ENCODE measurements at regions not wholly inside any gene's neighbourhood (a gene's known extent, or its start where the extent isn't known, plus 50 kb on each side); places are given as distances from the start of the nearest gene placed in this dataset.

DNA sequence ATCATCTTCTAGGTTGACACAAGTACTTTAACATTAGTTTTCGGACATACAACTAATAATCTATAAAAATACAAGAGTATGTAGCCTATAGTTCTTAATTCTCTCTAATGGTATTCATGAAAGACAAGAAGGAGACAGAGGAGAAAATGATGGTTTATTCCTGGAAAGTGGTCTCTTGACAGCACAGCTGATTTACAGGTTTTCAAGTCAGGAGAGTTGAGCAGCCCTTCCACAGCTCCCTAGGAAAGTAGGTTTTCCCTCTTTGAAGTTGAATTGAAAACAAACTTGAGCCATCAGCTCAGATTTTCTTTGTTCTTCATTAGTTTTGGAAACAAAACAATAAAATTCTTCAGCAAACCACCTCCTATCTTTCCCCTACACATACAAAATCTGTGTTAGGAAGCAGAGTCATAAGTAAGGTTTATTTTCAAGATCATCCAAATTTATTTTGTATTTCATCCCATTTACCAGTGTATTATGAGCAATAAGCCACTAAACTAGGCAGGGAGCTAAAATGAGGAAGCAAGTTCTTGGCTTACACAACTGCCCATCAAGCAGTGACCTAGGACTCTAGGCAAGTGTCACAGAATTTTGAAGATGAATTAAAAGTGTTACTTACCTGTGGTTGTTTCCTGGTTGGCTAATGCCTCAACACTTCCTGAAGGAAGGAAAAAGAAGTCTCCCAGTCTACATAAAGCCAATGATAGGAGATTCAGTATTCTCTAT, 357.0 kb downstream of the BCAT1 start:
- TF ChIP-seq, protein P1, sequence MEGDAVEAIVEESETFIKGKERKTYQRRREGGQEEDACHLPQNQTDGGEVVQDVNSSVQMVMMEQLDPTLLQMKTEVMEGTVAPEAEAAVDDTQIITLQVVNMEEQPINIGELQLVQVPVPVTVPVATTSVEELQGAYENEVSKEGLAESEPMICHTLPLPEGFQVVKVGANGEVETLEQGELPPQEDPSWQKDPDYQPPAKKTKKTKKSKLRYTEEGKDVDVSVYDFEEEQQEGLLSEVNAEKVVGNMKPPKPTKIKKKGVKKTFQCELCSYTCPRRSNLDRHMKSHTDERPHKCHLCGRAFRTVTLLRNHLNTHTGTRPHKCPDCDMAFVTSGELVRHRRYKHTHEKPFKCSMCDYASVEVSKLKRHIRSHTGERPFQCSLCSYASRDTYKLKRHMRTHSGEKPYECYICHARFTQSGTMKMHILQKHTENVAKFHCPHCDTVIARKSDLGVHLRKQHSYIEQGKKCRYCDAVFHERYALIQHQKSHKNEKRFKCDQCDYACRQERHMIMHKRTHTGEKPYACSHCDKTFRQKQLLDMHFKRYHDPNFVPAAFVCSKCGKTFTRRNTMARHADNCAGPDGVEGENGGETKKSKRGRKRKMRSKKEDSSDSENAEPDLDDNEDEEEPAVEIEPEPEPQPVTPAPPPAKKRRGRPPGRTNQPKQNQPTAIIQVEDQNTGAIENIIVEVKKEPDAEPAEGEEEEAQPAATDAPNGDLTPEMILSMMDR (IDR thresholded peaks at IDR 0.05; ENCODE audit: low read length), result no peak
- no peak for TF ChIP-seq EZH2 (IDR thresholded peaks at IDR 0.05; ENCODE audit: borderline replicate concordance, low read length)
